Natural killer cell (primary cell): ENCODE measurements at regions not wholly inside any gene's neighbourhood (a gene's known extent, or its start where the extent isn't known, plus 50 kb on each side); places are given as distances from the start of the nearest gene placed in this dataset.

ENCODE experiments used
- ATAC-seq, 3 donors: fragments of 150-1000 bp in 2 of 3; fragments of 200-7000 bp in 1 of 3; cut with Tn5 transposase; 1 replicate in 1 of 3; 2 replicates in 2 of 3; pipeline ENCODE4 v1.10.0; 2021; ENCODE audit warnings: mild to moderate bottlenecking in 2 of 3, moderate library complexity in 2 of 3
- DNase-seq, 2 donors: peaks; one replicate each; pipeline versions ENCODE4 v3.0.0 to v3.0.0-alpha.2; 2013 to 2021; ENCODE audit warnings: mixed read lengths in 1 of 2
- H3K27ac ChIP-seq: one replicate; pipeline ENCODE4 v1.5.1; 2013; ENCODE audit warnings: mild to moderate bottlenecking, low read length
- H3K27me3 ChIP-seq: one replicate; pipeline ENCODE4 v1.6.1; 2013; ENCODE audit warnings: low read length; ENCODE audit not compliant: control insufficient read depth, insufficient read depth
- H3K36me3 ChIP-seq: one replicate; pipeline ENCODE4 v1.6.1; 2013; ENCODE audit warnings: low read length; ENCODE audit not compliant: control insufficient read depth, insufficient read depth
- H3K4me1 ChIP-seq: one replicate; pipeline ENCODE4 v1.6.1; 2013; ENCODE audit warnings: low read length; ENCODE audit not compliant: control insufficient read depth, insufficient read depth
- H3K4me3 ChIP-seq: one replicate; pipeline ENCODE4 v1.5.1; 2013; ENCODE audit warnings: low read length
- H3K9me3 ChIP-seq: one replicate; pipeline ENCODE4 v1.6.1; 2013; ENCODE audit warnings: low read length; ENCODE audit not compliant: control insufficient read depth, insufficient read depth
- H3K27ac Mint-ChIP-seq, 2 donors: one replicate each; pipeline ENCODE4 v1.8.0; 2022; ENCODE audit warnings: mild to moderate bottlenecking in 2 of 2, mixed read lengths in 2 of 2, moderate library complexity in 1 of 2
- H3K27me3 Mint-ChIP-seq, 2 donors: one replicate each; pipeline ENCODE4 v1.8.0; 2022; ENCODE audit warnings: low read depth in 2 of 2, mixed read lengths in 2 of 2
- H3K36me3 Mint-ChIP-seq: one replicate; pipeline ENCODE4 v1.8.0; 2022; ENCODE audit warnings: mixed read lengths
- H3K4me1 Mint-ChIP-seq, 2 donors: one replicate each; pipeline ENCODE4 v1.8.0; 2022; ENCODE audit warnings: mixed read lengths in 2 of 2
- H3K4me3 Mint-ChIP-seq: one replicate; pipeline ENCODE4 v1.8.0; 2022; ENCODE audit warnings: mild to moderate bottlenecking, moderate library complexity, mixed read lengths
- H3K9me3 Mint-ChIP-seq, 2 donors: one replicate each; pipeline ENCODE4 v1.8.0; 2022; ENCODE audit warnings: mixed read lengths in 2 of 2
- WGBS: methylation state at CpG from one replicate; pipeline ENCODE4 v1.1.7; 2013; ENCODE audit warnings: missing lambda C conversion rate; ENCODE audit not compliant: insufficient coverage; 5-methylcytosine and 5-hydroxymethylcytosine counted together
- intact Hi-C: fragments of 100-400 bp; cut with micrococcal nuclease; formaldehyde crosslinking; loops from one replicate; pipeline ENCODE4 v1.14.2; 2022
- TF ChIP-seq, protein P1 (sequence below): fragments of 200-600 bp; IDR thresholded peaks from one replicate; pipeline ENCODE4 v1.8.0; 2022; ENCODE audit warnings: antibody characterized with exemption

GRCh38 chr11:129702410-129703398 is 112.9 kb upstream of the TMEM45B start:
- Histone ChIP-seq H3K4me3 (no peak overlapping the region), H3K9me3 (no peaks in the 10 kb centered on the region), H3K4me1 (no peaks in the 10 kb centered on the region), H3K27me3 (no peaks in the 10 kb centered on the region), H3K36me3 (no peaks in the 10 kb centered on the region), H3K27ac (no peak overlapping the region)
- intact Hi-C loops, result no loop called here
- Mint-ChIP-seq H3K36me3 (no peaks in the 10 kb centered on the region), H3K27me3 (peaks cover 9 to 10% of the 10 kb centered on the region in 2 donors), H3K4me1 (no peaks in the 10 kb centered on the region), H3K27ac (no peak overlapping the region), H3K9me3 (no peaks in the 10 kb centered on the region), H3K4me3 (no peak overlapping the region)
- WGBS, result 87% methylated on average over 14 of the region's 14 CpGs
- no peak for ATAC-seq
- TF ChIP-seq, protein P1, sequence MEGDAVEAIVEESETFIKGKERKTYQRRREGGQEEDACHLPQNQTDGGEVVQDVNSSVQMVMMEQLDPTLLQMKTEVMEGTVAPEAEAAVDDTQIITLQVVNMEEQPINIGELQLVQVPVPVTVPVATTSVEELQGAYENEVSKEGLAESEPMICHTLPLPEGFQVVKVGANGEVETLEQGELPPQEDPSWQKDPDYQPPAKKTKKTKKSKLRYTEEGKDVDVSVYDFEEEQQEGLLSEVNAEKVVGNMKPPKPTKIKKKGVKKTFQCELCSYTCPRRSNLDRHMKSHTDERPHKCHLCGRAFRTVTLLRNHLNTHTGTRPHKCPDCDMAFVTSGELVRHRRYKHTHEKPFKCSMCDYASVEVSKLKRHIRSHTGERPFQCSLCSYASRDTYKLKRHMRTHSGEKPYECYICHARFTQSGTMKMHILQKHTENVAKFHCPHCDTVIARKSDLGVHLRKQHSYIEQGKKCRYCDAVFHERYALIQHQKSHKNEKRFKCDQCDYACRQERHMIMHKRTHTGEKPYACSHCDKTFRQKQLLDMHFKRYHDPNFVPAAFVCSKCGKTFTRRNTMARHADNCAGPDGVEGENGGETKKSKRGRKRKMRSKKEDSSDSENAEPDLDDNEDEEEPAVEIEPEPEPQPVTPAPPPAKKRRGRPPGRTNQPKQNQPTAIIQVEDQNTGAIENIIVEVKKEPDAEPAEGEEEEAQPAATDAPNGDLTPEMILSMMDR, result no peak
- no peak for DNase-seq

- 82% methylated on average over 6 of the region's 6 CpGs for WGBS
These were observed 111.8 kb upstream of the TMEM45B start for GRCh38 chr11:129703846-129704245.

DNA sequence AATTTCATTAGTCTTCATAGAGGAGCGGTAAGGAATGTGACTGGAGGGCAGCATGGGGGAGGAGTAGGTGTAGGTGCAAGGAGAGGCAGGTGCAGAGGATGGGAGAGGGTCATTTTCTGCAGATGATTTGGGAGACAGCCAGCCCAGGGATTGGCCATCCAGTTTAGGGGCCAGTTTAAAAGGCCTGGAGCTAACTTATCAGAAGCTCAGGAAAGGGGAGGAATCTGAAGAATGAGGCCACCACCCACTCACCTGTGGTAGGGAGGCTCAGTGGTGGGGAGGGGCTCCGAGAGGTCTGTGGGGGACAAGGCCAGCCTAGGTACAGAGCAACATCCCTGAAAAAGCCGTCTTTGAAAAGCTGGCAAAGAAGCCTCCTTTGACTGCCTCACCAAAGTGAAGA is 110.8 kb upstream of the TMEM45B start:
- Histone ChIP-seq H3K27me3 (no peaks in the 10 kb centered on the region), H3K4me1 (no peaks in the 10 kb centered on the region), H3K36me3 (no peaks in the 10 kb centered on the region), H3K4me3 (no peak overlapping the region), H3K9me3 (no peaks in the 10 kb centered on the region), H3K27ac (no peak overlapping the region)
- Mint-ChIP-seq H3K4me1 (no peaks in the 10 kb centered on the region), H3K4me3 (no peak overlapping the region), H3K36me3 (no peaks in the 10 kb centered on the region), H3K27me3 (peaks cover 6 to 10% of the 10 kb centered on the region in 2 donors), H3K9me3 (no peaks in the 10 kb centered on the region), H3K27ac (no peak overlapping the region)
- DNase-seq (no peak), ATAC-seq (no peak)
- TF ChIP-seq, protein P1, result no peak
- 73% methylated on average over 3 of the region's 3 CpGs for WGBS
- intact Hi-C loops, result no loop called here

More at GRCh38 chr11:129703846-129704245, 111.8 kb upstream of the TMEM45B start:
- Histone ChIP-seq H3K9me3 (no peaks in the 10 kb centered on the region), H3K4me1 (no peaks in the 10 kb centered on the region), H3K36me3 (no peaks in the 10 kb centered on the region), H3K27ac (no peak overlapping the region), H3K27me3 (no peaks in the 10 kb centered on the region), H3K4me3 (no peak overlapping the region)
- TF ChIP-seq, protein P1, result no peak
- Mint-ChIP-seq H3K36me3 (no peaks in the 10 kb centered on the region), H3K27me3 (peaks cover 7 to 10% of the 10 kb centered on the region in 2 donors), H3K9me3 (no peaks in the 10 kb centered on the region), H3K4me3 (no peak overlapping the region), H3K27ac (no peak overlapping the region), H3K4me1 (no peaks in the 10 kb centered on the region)
- intact Hi-C loops, result no loop called here
- ATAC-seq, result no peak
- DNase-seq, result no peak
